ENCODE measurements at regions not wholly inside any gene's neighbourhood (a gene's known extent, or its start where the extent isn't known, plus 50 kb on each side); places are given as distances from the start of the nearest gene placed in this dataset.

DNA sequence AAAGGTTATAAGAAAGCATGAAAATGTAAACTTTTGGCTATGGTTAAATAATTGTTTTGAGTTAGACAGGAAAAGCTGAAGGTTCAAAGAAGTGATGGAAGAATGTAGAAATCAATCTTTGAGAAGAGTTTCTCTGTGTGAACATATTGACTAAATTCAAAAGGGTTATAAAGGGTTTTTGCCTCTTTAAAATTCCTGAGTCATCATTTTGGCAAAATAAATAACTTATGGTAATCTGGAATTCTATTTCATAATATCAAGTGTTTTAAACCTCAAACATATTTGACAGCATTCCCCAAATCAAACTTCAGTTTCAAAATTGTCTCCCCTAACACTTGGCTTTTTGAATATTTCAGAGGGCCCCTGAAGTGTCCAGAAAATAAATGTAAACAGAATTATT is 60.6 kb upstream of the SPINK5 start:
- TF ChIP-seq CTCF (IDR thresholded peaks at IDR 0.05; ENCODE audit: insufficient read depth, low read depth, low read length) = no peak
- TF ChIP-seq EZH2 (IDR thresholded peaks at IDR 0.05; ENCODE audit: insufficient read depth, low read length) = no peak

All from astrocyte (in vitro differentiated cells and primary cell).